Neural cell (in vitro differentiated cells): ENCODE measurements at regions not wholly inside any gene's neighbourhood (a gene's known extent, or its start where the extent isn't known, plus 50 kb on each side); places are given as distances from the start of the nearest gene placed in this dataset.

Experiments
- CTCF ChIP-seq: fragments of 450-650 bp; IDR thresholded peaks from 2 replicates; pipeline ENCODE4 v1.5.1; 2014; ENCODE audit warnings: antibody characterized with exemption, mild to moderate bottlenecking, moderate library complexity; ENCODE audit not compliant: poor library complexity, severe bottlenecking
- EP300 ChIP-seq: fragments of 450-650 bp; conservative IDR thresholded peaks from 2 replicates; pipeline ENCODE4 v1.6.1; 2014; ENCODE audit warnings: antibody characterized with exemption, mild to moderate bottlenecking, moderate library complexity; ENCODE audit not compliant: poor library complexity, severe bottlenecking
- EZH2 ChIP-seq: fragments of 200-600, 300-800 bp; shearing (Covaris generic), sonication (generic); IDR thresholded peaks from 2 replicates; pipeline ENCODE4 v1.6.1; 2014; ENCODE audit warnings: antibody characterized with exemption, low read length, borderline replicate concordance, mild to moderate bottlenecking; ENCODE audit not compliant: insufficient read depth, poor library complexity, severe bottlenecking
- MXI1 ChIP-seq: fragments of 450-650 bp; conservative IDR thresholded peaks from 2 replicates; pipeline ENCODE4 v1.6.1; 2014; ENCODE audit warnings: antibody characterized with exemption, mild to moderate bottlenecking; ENCODE audit not compliant: poor library complexity, severe bottlenecking
- POLR2AphosphoS5 ChIP-seq: IDR thresholded peaks from 2 replicates; pipeline ENCODE4 v1.6.1; 2012
- RAD21 ChIP-seq: fragments of 450-650 bp; conservative IDR thresholded peaks from 2 replicates; pipeline ENCODE4 v1.6.1; 2014; ENCODE audit warnings: antibody characterized with exemption, mild to moderate bottlenecking, moderate library complexity
- REST ChIP-seq: IDR thresholded peaks from 2 replicates; pipeline ENCODE4 v1.6.1; 2012; ENCODE audit warnings: borderline replicate concordance
- SMC3 ChIP-seq: fragments of 450-650 bp; conservative IDR thresholded peaks from 2 replicates; pipeline ENCODE4 v1.6.1; 2014; ENCODE audit warnings: antibody characterized with exemption, mild to moderate bottlenecking, moderate library complexity; ENCODE audit not compliant: poor library complexity
- TAF1 ChIP-seq: IDR thresholded peaks from 2 replicates; pipeline ENCODE4 v1.6.1; 2012; ENCODE audit warnings: low read depth

GRCh38 chr4:79621061-79621460 lies 213.0 kb upstream of the GK2 start:
- no peak for TF ChIP-seq CTCF
- TF ChIP-seq EP300, result no peak
- TF ChIP-seq SMC3, result no peak
- TF ChIP-seq MXI1, result no peak
- no peak for TF ChIP-seq TAF1
- no peak for TF ChIP-seq EZH2
- no peak for TF ChIP-seq RAD21
- TF ChIP-seq POLR2AphosphoS5, result no peak
- TF ChIP-seq REST, result no peak
